GM21367 (cell line): ENCODE measurements at regions not wholly inside any gene's neighbourhood (a gene's known extent, or its start where the extent isn't known, plus 50 kb on each side); places are given as distances from the start of the nearest gene placed in this dataset.
"Not testable (repeated sequence)": the region's sequence is repeated elsewhere in the genome, so short reads cannot be mapped to it uniquely, and the experiment has no call there.

Experiments used
- ATAC-seq: cut with Tn5 transposase; IDR thresholded peaks from one replicate; pipeline ENCODE4 v1.9.1; 2021; ENCODE audit not compliant: unreplicated experiment

DNA sequence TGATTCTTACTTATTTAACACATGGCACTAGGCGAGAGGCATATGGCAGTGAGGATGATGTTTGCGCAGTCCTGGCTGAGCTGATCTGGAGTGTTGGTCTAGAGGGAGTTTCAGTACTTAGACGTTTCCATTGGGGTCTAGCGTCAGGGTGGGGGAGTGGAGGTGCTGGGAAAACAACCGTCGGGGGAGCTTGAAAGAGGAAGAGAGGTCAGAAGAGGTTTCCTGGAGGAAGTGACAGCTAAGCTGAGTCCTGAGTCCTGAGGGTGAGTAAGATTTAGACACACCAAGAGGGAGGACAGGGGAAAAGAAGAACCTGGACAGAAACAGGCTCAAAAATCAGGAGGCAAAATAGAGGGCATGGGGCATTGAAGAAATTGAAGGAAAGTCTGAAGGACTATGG is 81.4 kb downstream of the ALOX5AP start:
- ATAC-seq = no peak

GRCh38 chr13:30818323-30818960 is 83.1 kb downstream of the ALOX5AP start:
- ATAC-seq = no peak

DNA sequence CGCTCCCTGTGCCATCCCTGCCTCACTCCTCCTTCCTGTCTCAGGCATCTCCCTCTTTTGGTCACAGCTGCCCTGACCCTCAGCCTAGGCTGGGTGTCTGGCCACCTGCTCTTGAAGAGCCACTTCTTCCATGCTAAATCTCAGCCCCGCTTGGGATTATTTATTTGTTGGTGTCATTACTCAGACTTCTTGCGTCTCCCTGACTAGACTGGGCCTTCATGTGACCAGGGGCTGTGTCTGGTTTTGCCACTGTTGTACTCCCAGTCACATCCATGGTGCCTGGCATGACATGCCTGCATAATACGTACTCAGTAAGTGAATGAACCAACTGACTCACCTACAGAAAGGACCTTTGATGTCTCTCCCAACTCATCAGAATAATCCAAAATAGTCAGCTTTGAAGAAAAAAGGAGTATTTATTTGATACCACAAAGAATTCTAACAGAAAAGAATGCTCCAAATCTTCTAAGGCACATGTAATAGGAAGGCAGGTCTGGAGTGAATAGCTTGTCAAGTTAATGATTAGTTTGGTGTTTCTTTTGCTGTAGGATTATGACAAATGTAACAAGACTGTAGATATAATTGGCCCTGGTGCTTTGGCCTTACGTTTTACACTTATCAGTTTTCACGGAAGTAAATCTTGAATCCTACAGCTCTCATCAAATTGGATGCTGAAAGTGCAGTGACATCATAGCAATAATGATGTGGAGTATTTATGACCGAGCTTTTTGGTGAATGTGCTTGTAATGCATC is 84.0 kb downstream of the ALOX5AP start:
- no peak for ATAC-seq

DNA sequence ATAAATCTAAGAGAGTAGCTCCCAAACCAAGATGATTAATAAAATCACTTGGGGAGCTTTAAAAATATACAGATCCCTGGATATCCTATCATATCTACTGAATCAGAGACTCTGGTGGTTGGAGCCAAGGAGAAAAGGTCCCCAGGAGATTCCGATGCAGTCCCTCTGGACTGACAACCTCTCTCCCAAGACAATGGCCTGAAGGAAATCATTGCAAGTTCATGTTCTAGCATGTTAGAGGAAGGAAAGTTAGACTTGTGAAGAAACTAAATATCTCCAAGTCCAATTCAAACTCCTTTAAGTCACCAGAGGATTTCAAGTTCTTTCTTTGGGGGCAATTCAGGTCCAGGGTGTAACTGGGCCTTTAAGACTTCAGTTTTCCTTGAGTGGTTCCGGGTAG is 84.7 kb upstream of the MEDAG start:
- ATAC-seq = no peak

DNA sequence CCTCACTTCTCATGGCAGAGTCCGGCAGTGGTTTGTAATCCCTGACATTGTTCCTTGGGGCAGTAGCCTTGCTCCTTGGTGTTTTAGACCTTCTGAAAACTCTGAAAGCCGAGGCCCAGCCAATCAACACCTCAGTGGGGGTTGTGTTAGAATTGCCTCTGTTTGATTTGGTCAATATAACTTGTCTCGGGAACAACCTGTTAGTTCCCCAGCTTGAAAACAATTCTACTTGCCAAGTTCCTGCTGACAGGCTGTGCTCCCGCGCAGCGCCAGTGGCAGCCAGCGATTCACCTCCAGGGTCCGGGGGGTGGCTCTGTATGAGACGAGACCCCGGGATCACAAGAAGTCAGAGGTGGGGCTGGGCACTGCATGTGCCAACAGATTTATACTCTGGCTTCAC is 81.4 kb upstream of the MEDAG start:
- ATAC-seq = no peak

- no peak for ATAC-seq
Measured at GRCh38 chr13:30826911-30827577, 79.0 kb upstream of the MEDAG start.

- ATAC-seq = no peak
Measured at GRCh38 chr13:30827578-30827925, 78.5 kb upstream of the MEDAG start.

DNA sequence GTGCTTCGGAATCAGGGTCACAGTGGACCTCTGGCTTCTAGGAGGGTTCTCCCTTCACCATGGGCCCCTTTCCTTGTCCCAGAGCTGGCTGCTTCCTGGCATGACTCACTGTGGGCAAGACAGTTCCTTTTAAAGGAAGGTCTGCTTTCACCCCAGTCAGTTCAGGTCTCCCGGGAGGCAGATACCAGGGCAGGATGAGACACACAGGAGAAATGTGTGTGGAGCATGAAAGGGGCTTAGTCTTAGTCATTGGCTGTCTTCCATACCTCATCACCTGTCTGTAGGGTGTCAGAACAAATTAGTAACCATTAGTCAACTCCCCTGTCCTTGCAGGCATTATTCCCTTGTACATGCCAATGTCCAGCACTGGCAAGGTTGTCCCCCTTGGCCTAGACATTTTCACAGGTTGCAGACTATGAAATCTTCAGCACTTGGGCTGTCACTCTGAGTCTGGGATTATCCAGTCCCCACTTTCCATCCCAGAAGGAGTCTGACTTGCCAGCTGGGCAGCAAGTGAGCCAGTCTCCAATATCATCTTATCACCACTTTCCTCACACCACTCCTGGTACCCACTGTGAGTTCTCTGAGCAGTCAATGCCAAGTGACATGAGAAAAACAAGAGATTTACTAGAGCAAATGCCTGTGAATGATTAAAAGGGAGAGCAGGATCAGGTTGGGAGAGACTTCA is 76.8 kb upstream of the MEDAG start:
- no peak for ATAC-seq

- ATAC-seq = no peak
Measured at GRCh38 chr13:30829833-30830637, 76.0 kb upstream of the MEDAG start.

DNA sequence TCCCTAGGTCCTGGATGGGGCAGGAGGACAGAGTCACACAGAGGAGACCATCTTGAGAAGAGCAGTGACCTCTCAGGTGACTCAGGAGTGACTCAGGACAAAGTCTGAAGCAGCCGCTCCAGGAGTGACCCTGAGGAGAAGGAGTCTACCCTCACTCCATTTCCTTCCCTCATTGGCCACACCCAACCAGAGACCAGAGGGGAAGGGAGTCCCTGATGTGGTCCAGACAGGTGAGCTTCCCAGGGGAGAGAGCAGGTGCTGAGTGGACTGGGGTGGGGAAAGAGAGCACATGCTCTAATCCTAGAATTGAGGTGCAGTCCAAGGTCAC is 75.5 kb upstream of the MEDAG start:
- ATAC-seq = no peak

GRCh38 chr13:30831515-30831914 is 74.6 kb upstream of the MEDAG start:
- ATAC-seq = no peak

DNA sequence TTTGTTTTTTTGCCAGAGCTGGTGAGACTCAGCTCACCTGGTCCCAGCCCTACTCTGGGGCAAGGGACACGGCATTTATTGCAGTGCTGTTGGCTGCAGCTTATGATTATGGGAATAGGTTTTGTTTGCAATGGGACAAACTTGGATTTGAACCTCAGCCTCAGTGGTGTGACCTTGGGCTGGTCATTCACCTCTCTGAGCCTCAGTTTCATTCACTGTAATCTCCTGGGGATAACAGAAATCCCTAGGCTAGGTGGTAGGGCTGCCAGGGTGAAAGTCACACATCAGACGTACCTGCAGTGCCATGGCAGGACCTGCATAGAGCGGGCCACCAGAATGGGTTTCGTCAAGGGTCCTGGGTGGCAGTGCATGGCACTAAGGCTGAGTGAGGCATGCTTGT is 73.7 kb upstream of the MEDAG start:
- ATAC-seq = no peak

DNA sequence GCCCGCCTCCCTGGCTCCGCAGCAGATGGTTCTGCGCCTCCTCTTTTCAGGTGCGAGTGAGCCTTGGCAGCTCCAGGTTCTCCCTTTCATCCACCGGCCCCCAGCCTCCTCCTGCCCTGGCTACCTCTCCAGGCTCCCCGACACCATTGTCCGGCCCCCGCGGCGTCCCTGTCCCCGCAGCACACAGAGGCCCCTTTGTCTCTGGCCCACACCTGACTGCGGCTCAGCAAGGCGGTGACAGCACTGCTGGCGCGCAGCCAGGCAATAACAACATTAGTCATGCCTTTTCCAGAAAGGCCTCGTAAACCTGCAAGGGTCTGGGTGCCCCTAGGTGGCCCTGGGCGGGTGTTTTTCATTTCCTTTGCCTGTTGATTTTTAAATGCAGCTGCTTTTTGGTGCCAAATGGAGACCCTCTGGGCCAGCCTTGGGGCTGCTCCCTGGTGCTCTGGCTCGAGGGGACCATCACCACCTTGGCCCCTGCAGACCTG is 73.2 kb upstream of the MEDAG start:
- ATAC-seq = no peak

DNA sequence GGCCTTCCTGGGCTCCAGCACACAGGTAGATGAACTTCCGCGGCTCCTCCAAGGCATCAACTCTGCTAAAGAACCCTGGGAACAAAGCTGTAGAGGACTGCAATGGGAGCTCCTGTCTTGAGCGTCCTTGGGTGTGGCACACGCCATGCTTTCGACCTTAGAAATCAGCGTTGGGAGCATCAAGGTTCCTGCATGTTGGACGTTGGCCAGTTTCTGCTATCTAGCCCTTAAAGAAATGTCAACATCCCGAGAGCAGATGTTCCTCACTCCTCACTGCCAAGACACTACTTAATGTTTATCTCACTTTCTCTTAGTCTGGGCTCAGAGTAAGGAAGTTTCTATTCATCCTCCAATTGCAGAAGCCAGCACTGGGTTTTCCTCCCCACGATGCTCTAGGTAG is 70.6 kb upstream of the MEDAG start:
- ATAC-seq = no peak

DNA sequence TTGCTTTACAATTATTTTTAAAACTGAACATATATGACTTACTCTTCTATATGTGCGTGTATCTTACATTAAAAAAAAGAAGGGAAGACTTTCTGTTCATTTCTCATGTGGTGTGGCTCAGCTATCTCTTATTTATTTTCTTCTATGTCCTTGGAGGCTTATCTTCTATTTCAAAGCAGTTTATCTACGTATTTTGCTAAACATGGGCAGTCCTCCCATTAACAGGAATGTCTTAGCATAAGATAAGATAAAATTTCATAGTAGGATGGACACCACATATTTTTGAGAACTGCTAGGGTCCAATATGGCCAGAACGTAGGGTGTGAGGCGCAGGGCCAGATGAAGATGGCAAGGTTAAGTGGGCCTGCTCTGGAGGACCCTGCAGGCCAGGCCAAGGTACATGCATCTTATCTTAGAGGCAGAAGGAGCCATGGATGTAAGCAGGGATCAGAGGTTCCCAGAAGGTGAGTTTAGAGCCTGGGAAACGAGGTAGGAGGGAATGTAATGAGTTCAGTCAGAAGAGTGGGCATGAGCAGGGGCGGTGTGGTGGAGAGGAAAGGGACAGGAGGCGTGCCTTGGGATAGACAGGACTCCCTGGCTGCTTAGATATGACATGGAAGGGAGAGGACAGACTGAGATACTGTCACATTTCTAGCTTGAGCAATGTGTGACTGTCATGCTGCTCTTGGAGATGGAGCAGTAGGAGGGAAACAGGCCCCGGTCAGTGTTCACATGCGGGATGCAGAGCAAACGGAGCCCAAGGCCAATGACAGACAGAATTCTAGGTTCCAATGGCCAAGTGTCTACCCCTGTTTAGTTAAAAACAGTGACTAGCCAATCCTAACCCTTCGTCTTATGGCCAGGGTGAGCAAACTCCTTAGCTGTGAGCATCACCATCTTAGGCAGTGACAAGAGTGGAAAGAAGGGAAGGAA is 68.6 kb upstream of the MEDAG start:
- ATAC-seq = no peak

- not testable (repeated sequence) for ATAC-seq
Measured at GRCh38 chr13:30839636-30840035, 66.4 kb upstream of the MEDAG start.

GRCh38 chr13:30840515-30840914 is 65.6 kb upstream of the MEDAG start:
- no peak for ATAC-seq

GRCh38 chr13:30841154-30841553 is 64.9 kb upstream of the MEDAG start:
- no peak for ATAC-seq

DNA sequence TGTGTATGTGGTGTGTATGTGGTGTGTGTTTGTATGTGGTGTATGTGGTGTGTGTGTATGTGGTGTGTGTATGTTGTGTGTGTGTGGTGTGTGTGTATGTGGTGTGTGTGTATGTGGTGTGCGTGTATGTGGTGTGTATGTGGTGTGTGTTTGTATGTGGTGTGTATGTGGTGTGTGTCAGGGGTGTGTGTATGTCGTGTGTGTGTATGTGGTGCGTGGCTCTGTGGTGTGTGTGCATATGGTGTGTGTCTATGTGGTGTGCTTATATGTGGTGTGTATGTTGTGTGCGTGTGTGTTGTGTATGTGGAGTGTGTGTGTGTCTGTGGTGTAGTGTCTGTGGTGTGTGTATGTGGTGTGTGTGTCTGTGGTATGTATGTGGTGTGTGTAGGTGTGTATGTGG is 62.5 kb upstream of the MEDAG start:
- no peak for ATAC-seq
